H1 (cell line): ENCODE measurements at regions not wholly inside any gene's neighbourhood (a gene's known extent, or its start where the extent isn't known, plus 50 kb on each side); places are given as distances from the start of the nearest gene placed in this dataset.

Experiments
- CBX8 ChIP-seq: fragments of 300-800, 300-1000 bp; sonication (generic); IDR thresholded peaks from 2 replicates; pipeline ENCODE4 v1.7.1; 2016; ENCODE audit warnings: low read depth, low read length, borderline replicate concordance
- CHD7 ChIP-seq: fragments of 300-600 bp; sonication (generic); IDR thresholded peaks from 2 replicates; pipeline ENCODE4 v1.7.1; 2012; ENCODE audit warnings: low read length, moderate library complexity, mild to moderate bottlenecking, inconsistent platforms; ENCODE audit not compliant: insufficient replicate concordance
- CREB1 ChIP-seq: IDR thresholded peaks from 2 replicates; pipeline ENCODE4 v1.6.1; 2012; ENCODE audit warnings: inconsistent platforms
- HDAC2 ChIP-seq, 2 experiments: fragments of 300-600 bp in 1 of 2; sonication (generic) in 1 of 2; IDR thresholded peaks; 2 replicates each; pipeline ENCODE4 v1.6.1; 2011 to 2012; ENCODE audit warnings: low read depth in 2 of 2, low read length in 2 of 2, mild to moderate bottlenecking in 2 of 2, moderate library complexity in 2 of 2, borderline replicate concordance in 1 of 2, inconsistent platforms in 1 of 2

- TF ChIP-seq CHD7 (no peak), CBX8 (no peak), CREB1 (no peak), HDAC2 (IDR thresholded peaks at IDR 0.05; ENCODE audit: borderline replicate concordance in 1 of 2, low read depth in 2 of 2, low read length in 2 of 2) (no peak)
These were observed 121.2 kb downstream of the GASK1B start (continued) for GRCh38 chr4:158051401-158052235.
